ENCODE measurements at regions not wholly inside any gene's neighbourhood (a gene's known extent, or its start where the extent isn't known, plus 50 kb on each side); places are given as distances from the start of the nearest gene placed in this dataset.

DNA sequence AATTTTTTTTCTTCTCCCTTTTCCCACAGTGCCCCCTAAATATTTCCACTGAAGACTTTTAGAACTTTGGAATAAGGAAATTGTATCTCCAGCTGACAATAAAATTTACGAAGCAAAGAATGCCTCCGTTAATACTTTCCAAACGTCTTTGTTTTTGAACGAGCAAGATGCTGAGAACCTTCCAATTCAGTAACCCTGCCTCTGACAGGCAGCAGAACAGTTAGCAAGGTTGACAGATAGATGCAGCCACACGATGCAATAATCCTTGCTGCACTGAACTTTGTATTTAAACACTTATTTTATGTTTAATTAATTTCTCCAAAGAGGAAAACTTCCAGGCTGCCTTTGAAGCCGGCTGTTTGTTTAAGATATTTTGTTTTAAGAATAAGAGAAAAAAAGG lies 71.8 kb upstream of the TSHZ3 start:
- Histone ChIP-seq H3K9me3 (replicated peaks; ENCODE audit: insufficient read depth, low read length) (no peaks in the 10 kb centered on the region), H3K9ac (ENCODE audit: low read length) (no peak overlapping the region), H4K20me1 (ENCODE audit: insufficient read depth, low read length) (no peaks in the 10 kb centered on the region), H3K4me3 (ENCODE audit: low read length) (no peak overlapping the region), H3K79me2 (ENCODE audit: low read length) (no peaks in the 10 kb centered on the region), H3K9me2 (replicated peaks; ENCODE audit: insufficient read depth, low read length) (no peaks in the 10 kb centered on the region), H3F3A (ENCODE audit: insufficient read depth, low read length) (no peaks in the 10 kb centered on the region), H2AFZ (ENCODE audit: low read length) (no peak overlapping the region), H3K4me2 (ENCODE audit: low read depth, low read length) (no peak overlapping the region), H3K27ac (ENCODE audit: low read length) (no peak overlapping the region), H3K4me1 (ENCODE audit: low read length) (no peaks in the 10 kb centered on the region), H3K27me3 (replicated peaks; ENCODE audit: insufficient read depth, low read length) (peaks cover 69% of the 10 kb centered on the region), H3K36me3 (replicated peaks; ENCODE audit: insufficient read depth, low read length) (no peaks in the 10 kb centered on the region)
- TF ChIP-seq EZH2 (optimal IDR thresholded peaks at IDR 0.05; ENCODE audit: low read depth, low read length) (no peak), EZH2phosphoT487 (IDR thresholded peaks at IDR 0.05; ENCODE audit: low read length) (no peak)
- TF ChIP-seq, protein P1, sequence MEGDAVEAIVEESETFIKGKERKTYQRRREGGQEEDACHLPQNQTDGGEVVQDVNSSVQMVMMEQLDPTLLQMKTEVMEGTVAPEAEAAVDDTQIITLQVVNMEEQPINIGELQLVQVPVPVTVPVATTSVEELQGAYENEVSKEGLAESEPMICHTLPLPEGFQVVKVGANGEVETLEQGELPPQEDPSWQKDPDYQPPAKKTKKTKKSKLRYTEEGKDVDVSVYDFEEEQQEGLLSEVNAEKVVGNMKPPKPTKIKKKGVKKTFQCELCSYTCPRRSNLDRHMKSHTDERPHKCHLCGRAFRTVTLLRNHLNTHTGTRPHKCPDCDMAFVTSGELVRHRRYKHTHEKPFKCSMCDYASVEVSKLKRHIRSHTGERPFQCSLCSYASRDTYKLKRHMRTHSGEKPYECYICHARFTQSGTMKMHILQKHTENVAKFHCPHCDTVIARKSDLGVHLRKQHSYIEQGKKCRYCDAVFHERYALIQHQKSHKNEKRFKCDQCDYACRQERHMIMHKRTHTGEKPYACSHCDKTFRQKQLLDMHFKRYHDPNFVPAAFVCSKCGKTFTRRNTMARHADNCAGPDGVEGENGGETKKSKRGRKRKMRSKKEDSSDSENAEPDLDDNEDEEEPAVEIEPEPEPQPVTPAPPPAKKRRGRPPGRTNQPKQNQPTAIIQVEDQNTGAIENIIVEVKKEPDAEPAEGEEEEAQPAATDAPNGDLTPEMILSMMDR (IDR thresholded peaks at IDR 0.05; ENCODE audit: low read length): no peak
- DNase-seq: no peak

DNA sequence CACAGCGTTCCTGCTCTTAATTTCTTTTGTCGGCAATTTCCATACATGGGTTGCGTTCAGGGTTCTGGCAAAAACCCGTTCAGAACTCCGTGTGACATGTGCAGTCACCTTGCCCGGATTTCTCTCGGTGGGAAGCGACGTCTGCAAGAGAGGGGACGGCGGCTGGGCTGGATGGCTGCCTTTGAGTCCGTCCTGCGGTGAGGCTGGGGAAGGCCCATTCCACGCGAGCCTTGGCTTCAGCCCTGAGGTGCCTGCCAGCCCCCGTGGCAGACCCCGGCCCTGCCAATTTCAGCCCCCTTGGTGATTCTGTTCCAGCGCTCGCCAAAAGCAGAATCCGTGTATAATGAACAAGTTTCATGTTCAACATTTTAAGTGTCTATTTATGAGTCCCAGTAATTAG lies 72.6 kb upstream of the TSHZ3 start:
- no peak overlapping the region for H3K9ac ChIP-seq (ENCODE audit: low read length)
- H2AFZ ChIP-seq (ENCODE audit: low read length): no peak overlapping the region
- H4K20me1 ChIP-seq (ENCODE audit: insufficient read depth, low read length): no peaks in the 10 kb centered on the region
- H3K4me1 ChIP-seq (ENCODE audit: low read length): no peaks in the 10 kb centered on the region
- no peaks in the 10 kb centered on the region for H3K9me2 ChIP-seq (replicated peaks; ENCODE audit: insufficient read depth, low read length)
- no peaks in the 10 kb centered on the region for H3K9me3 ChIP-seq (replicated peaks; ENCODE audit: insufficient read depth, low read length)
- no peak overlapping the region for H3K4me2 ChIP-seq (ENCODE audit: low read depth, low read length)
- no peaks in the 10 kb centered on the region for H3K79me2 ChIP-seq (ENCODE audit: low read length)
- peaks cover 63% of the 10 kb centered on the region for H3K27me3 ChIP-seq (replicated peaks; ENCODE audit: insufficient read depth, low read length)
- H3K4me3 ChIP-seq (ENCODE audit: low read length): no peak overlapping the region
- no peaks in the 10 kb centered on the region for H3K36me3 ChIP-seq (replicated peaks; ENCODE audit: insufficient read depth, low read length)
- no peak overlapping the region for H3K27ac ChIP-seq (ENCODE audit: low read length)
- H3F3A ChIP-seq (ENCODE audit: insufficient read depth, low read length): no peaks in the 10 kb centered on the region
- no peak for DNase-seq
- no peak for TF ChIP-seq EZH2phosphoT487 (IDR thresholded peaks at IDR 0.05; ENCODE audit: low read length)
- TF ChIP-seq, protein P1 (IDR thresholded peaks at IDR 0.05; ENCODE audit: low read length): no peak
- TF ChIP-seq EZH2 (optimal IDR thresholded peaks at IDR 0.05; ENCODE audit: low read depth, low read length): no peak

DNA sequence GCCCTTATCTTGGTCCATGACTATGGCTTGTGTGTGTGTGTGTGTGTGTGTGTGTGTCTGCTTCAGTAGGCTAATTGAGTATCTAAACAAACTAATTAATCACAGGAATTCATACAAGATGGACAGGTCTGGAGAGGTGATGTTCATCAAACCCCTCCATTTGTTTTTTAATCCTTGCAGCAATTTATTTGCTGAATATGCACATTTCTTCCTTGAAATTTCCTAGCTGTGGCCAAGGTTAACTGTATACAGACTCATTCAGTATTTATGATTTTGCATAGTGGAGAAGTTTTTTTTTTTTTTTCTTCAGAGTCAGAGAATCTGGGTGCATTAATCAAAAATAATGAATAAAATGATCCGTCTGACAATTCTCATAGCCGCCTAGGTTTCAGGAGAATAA lies 74.7 kb upstream of the TSHZ3 start:
- H3F3A ChIP-seq (ENCODE audit: insufficient read depth, low read length): no peaks in the 10 kb centered on the region
- no peak overlapping the region for H3K9ac ChIP-seq (ENCODE audit: low read length)
- H3K4me2 ChIP-seq (ENCODE audit: low read depth, low read length): no peak overlapping the region
- H3K79me2 ChIP-seq (ENCODE audit: low read length): no peaks in the 10 kb centered on the region
- TF ChIP-seq, protein P1 (IDR thresholded peaks at IDR 0.05; ENCODE audit: low read length): no peak
- no peak for TF ChIP-seq EZH2 (optimal IDR thresholded peaks at IDR 0.05; ENCODE audit: low read depth, low read length)
- no peak for TF ChIP-seq EZH2phosphoT487 (IDR thresholded peaks at IDR 0.05; ENCODE audit: low read length)
- H2AFZ ChIP-seq (ENCODE audit: low read length): no peak overlapping the region
- no peak for DNase-seq
- H3K27ac ChIP-seq (ENCODE audit: low read length): no peak overlapping the region
- H4K20me1 ChIP-seq (ENCODE audit: insufficient read depth, low read length): no peaks in the 10 kb centered on the region
- no peaks in the 10 kb centered on the region for H3K36me3 ChIP-seq (replicated peaks; ENCODE audit: insufficient read depth, low read length)
- H3K9me3 ChIP-seq (replicated peaks; ENCODE audit: insufficient read depth, low read length): no peaks in the 10 kb centered on the region
- H3K9me2 ChIP-seq (replicated peaks; ENCODE audit: insufficient read depth, low read length): no peaks in the 10 kb centered on the region
- H3K4me1 ChIP-seq (ENCODE audit: low read length): no peaks in the 10 kb centered on the region
- H3K27me3 ChIP-seq (replicated peaks; ENCODE audit: insufficient read depth, low read length): peaks cover 51% of the 10 kb centered on the region
- H3K4me3 ChIP-seq (ENCODE audit: low read length): no peak overlapping the region

All from MM.1S (cell line).